LHCN-M2 (cell line): ENCODE measurements at regions not wholly inside any gene's neighbourhood (a gene's known extent, or its start where the extent isn't known, plus 50 kb on each side); places are given as distances from the start of the nearest gene placed in this dataset.

Experiments
- DNase-seq: peaks from one replicate; pipeline ENCODE4 v3.0.0-alpha.2; 2012; ENCODE audit warnings: low read depth

DNA sequence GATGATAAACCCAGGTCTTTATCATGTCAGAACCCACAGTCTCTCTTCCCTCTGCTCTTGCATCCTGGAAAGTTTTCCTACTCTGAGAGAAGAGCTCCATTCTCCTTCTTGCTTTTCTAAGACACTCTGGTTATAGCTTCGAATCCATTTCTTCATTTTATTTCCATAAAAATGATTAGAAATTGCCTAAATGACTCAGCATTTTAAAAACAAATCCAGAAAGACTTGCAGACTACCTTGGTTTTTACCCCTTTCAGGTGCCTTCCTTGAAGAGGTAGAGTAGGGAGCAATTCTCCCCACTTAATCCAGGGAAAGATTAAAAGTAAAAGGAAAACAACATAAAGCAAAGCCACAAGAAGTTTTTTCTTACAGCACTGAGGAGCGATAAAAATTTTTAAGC, 1256.0 kb downstream of the ROBO1 start:
- DNase-seq, result no peak

DNA sequence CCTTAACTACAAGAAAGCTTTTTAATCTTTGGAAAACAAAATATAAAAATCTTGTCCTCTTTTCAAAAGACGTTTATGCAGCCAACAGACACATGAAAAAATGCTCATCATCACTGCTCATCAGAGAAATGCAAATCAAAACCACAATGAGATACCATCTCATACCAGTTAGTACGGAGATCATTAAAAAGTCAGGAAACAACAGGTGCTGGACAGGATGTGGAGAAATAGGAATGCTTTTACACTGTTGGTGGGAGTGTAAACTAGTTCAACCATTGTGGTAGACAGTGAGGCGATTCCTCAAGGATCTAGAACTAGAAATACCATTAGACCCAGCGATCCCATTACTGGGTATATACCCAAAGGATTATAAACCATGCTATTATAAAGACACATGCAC, 1255.0 kb downstream of the ROBO1 start:
- peak; percentile 64 for DNase-seq

DNA sequence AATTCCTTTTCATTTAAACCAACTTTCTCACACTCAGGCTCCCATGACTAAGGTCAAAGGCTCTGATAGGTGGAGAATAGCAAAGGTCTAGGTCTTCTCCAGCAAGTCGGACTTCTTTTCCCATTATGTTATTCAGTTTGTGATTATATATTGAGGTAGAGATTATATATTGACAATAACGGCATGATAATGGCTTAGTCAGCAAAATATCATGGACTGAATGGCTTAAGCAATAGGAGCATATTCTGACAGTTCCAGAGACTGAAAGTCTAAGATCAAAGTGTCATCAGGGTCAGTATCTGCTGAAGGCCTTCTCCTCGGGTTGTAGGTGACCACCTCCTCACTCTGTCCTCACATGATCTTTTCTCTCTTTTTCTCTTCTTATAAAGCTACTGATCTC, 1251.4 kb downstream of the ROBO1 start:
- no peak for DNase-seq

DNA sequence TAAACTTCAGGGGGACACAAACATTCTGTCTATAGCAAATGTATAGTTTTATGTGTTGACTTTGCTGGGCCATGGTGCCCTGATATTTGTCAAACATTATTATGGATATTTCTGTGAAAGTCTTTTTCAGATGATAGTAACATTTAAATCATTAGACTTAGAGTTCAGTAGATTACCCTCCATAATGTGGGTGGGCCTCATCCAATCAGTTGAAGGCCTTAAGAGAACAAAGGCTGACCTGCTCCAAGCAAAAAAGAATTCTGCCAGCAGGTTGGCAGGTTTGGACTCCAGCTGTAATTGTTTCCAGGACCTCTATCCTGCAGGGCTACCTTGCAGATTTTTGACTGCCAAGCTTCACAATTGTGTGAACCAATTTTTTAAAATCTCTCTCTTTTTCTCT, 1250.9 kb downstream of the ROBO1 start:
- no peak for DNase-seq

DNA sequence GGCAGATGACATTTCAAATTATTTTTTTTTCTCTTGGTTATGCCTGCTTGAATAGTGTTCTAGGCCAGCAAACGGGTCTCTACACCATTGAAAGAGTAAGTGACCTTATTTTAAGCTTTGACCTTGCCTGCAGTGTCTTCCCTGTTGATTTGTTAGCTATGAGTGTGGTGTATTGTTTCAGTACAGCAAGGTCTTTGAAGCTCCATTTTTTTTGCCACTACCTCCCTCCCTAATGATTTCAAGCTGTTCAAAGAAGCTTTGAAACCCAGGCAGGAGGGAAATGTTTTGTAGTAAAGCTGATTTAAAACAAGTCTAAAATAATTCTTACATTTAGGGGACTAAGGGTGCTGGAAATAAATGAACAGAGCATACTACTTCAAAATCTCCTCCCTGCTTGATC, 1249.8 kb downstream of the ROBO1 start:
- DNase-seq, result no peak

DNA sequence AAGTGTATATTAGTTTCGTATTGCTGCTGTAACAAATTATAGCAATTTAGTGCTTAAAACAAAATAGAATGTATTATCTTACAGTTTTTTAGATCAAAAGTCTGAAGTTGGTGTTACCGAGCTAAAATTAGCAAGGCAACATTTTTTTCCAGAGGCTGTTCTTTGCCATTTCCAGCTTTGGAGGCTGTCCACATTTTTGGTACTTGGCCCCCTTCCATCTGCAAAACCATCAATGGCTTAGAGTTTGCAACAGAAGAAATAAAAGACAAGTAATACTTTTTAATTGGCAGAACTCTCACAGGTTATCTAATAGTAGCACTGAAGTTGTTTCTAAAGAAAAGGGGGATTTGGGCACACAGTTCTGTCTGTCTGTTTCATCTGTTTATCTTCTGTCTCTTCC, 1248.5 kb downstream of the ROBO1 start:
- DNase-seq, result peak; percentile 14

DNA sequence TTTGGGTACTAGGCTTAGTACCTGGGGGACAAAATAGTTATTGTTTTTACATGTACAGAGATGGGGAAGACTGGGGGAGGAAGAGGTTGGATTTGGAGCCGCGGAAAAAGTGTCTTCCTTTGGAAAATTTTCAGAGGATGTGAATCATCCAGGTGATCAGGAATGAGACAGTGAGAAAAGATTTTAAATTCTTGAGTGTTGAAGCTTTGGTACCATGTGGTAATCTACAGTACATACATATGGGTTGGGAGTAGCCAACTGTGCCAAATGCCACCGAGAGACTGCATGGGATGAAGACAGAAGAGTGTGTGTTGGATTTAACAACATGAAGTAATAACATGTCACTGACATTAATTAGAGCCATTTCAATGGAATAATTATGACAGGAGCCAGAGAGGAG, 1238.2 kb downstream of the ROBO1 start:
- no peak for DNase-seq

DNA sequence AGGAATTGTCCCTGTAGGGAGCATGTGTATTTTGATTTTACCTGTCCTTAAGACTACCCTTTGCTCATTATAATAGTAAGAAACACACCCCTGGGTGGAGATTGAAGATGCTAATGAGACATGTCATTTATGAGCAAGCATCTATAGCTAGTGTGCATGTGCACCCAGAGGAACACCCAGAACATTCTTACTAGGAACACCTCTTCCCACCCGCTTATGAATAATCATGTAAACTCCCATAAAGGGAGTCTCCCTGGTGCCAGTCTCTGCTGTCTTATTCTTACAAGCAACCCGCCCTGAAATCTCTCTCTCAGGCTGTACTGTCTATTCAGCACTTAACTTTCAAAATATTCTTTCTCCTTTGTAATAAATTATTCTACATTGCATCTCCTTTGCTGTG, 1227.3 kb downstream of the ROBO1 start:
- no peak for DNase-seq

DNA sequence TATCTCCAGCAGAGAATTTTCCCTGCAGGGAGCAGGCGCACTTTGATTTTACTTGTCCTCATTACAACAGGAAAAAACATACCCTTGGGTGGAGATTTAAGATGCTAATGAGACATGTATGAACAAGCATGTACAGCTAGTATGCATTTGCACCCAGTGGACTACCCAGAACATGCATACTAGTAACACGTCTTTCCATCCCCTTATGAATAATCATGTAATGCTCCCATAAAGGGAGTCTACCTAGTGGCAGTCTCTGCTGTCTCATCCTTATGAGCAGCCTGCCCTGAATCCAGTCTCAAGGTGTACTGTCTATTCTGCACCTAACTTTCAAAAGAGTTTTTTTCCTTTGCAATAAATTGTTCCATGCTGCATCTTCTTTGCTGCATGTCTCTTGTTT, 1222.0 kb downstream of the ROBO1 start:
- DNase-seq, result no peak
